SK-N-SH (cell line): ENCODE measurements at regions not wholly inside any gene's neighbourhood (a gene's known extent, or its start where the extent isn't known, plus 50 kb on each side); places are given as distances from the start of the nearest gene placed in this dataset.
"Not testable (repeated sequence)": the region's sequence is repeated elsewhere in the genome, so short reads cannot be mapped to it uniquely, and the experiment has no call there.

Experiments used
- CTCF ChIP-seq: fragments of 200-600 bp; sonication (generic); IDR thresholded peaks from 2 replicates; pipeline ENCODE4 v1.6.1; 2017; ENCODE audit warnings: antibody characterized with exemption, mild to moderate bottlenecking, moderate library complexity
- GABPA ChIP-seq: IDR thresholded peaks from 2 replicates; pipeline ENCODE4 v1.4.0; 2012; ENCODE audit warnings: low read depth, mild to moderate bottlenecking
- IRF3 ChIP-seq: fragments of 150-350 bp; IDR thresholded peaks from 2 replicates; pipeline ENCODE4 v1.6.1; 2016; ENCODE audit warnings: mild to moderate bottlenecking, low read depth, low read length
- NRF1 ChIP-seq: IDR thresholded peaks from 2 replicates; pipeline ENCODE4 v1.6.1; 2012; ENCODE audit warnings: low read depth, mild to moderate bottlenecking, low read length
- RCOR1 ChIP-seq: fragments of 150-350 bp; IDR thresholded peaks from 2 replicates; pipeline ENCODE4 v1.6.1; 2017; ENCODE audit warnings: antibody characterized with exemption, low read length
- REST ChIP-seq: IDR thresholded peaks from 2 replicates; pipeline ENCODE4 v1.6.1; 2012; ENCODE audit warnings: mild to moderate bottlenecking, low read depth, low read length, moderate library complexity
- TAF1 ChIP-seq: IDR thresholded peaks from 2 replicates; pipeline ENCODE4 v1.6.1; 2012; ENCODE audit warnings: low read depth, mild to moderate bottlenecking, low read length, moderate library complexity, borderline replicate concordance
- USF2 ChIP-seq: fragments of 150-350 bp; IDR thresholded peaks from 2 replicates; pipeline ENCODE4 v1.6.1; 2017; ENCODE audit warnings: antibody characterized with exemption, low read length, low read depth, borderline replicate concordance

GRCh38 chr11:67940440-67940839, 63.5 kb downstream of the UNC93B1 start:
- TF ChIP-seq CTCF, IRF3, USF2, REST, GABPA, RCOR1, TAF1, NRF1: not testable (repeated sequence)
